ENCODE measurements at regions not wholly inside any gene's neighbourhood (a gene's known extent, or its start where the extent isn't known, plus 50 kb on each side); places are given as distances from the start of the nearest gene placed in this dataset.

- DNase-seq, result no peak
These were observed 78.0 kb upstream of the IPO9 start for GRCh38 chr1:201750934-201751333.

DNA sequence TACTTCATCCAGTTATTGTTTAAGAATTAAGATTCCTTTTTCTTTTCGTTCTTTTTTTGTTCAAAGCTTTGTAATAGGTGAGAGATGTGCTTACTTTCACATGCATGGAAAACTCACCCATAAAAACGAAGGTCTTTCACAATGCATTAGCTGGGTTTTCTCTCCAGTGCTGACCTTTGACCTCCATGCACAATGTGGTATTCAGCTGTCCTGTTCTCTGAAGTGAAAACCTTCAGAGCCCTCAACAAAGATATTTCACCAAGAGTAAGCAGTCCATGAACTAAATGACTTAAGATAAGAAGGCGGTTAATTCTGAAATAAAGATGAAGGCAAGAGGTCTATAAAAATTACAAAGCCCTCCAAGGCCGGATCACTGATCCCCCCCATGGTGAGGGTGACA is 77.1 kb upstream of the IPO9 start:
- DNase-seq, result no peak

GRCh38 chr1:201752333-201752732 is 76.6 kb upstream of the IPO9 start:
- DNase-seq, result no peak

GRCh38 chr1:201753492-201753891 is 75.5 kb upstream of the IPO9 start:
- DNase-seq, result no peak

GRCh38 chr1:201754353-201754752 is 74.6 kb upstream of the IPO9 start:
- no peak for DNase-seq

DNA sequence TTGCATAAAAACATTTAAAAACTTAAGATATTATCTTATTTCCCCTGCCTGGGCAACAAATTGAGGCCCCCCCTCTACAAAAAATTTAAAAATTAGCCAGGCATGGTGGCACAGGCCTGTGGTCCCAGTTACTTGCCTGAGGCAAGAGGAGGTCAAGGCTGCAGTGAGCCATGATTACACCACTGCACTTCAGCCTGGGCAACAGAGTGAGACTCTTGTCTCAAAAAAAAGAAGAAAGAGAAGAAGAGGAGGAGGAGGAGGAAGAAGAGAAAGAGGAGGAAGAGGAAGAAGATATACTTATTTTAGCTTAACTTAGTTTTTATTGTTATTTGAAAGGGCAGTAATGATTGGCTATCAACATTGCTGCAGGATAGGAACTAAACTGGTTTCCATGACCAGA is 73.8 kb upstream of the IPO9 start:
- no peak for DNase-seq

DNA sequence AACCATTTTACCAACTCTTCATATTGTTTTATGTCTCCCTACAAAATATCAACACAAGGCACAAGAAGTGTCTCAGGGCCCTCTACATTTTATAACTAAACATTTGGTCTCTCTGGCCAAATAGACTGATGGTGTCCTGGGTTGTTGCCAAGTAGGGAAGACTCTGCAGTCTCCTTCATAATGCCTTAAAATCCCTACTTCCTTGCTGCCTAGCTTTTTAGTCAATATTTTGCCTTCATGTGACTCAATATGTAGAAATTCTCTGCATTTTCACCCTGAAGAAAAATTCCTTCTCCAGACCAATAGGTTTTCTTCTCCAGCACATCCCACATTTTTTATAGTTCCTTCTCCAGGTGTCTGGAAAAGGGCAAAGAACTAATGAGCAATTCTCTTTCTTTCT is 72.6 kb upstream of the IPO9 start:
- no peak for DNase-seq

GRCh38 chr1:201758499-201759050 is 70.4 kb upstream of the IPO9 start:
- DNase-seq, result no peak

DNA sequence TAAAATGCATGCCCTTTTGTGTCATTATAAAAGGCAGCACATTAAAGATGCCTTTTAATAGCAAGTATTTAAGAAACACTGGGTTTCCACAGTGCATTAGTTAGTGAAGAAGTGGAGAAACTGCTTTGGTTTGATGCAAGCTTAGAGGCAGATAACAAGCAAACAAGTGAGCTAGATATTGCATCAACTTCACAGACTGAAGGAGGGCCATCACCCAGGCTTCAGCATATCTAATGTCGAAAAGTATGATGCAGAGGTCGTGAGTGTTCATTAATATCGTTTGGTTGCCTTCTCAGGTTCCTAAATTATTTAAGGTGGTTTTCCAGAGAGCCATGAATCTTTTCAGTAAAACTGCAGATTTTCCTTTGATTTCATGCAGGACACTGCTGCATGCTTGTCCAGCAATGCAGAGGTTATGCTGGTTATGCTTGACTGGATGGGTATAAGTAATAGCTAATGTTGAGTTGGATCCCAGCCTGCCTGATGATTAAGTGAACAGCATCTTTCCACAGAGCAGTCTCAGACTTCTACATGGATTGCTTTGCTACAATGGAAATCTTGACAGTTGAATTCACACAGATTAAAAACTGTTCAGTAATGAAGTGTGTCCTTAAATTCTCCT is 69.7 kb upstream of the IPO9 start:
- DNase-seq, result no peak

- DNase-seq, result no peak
These were observed 68.4 kb upstream of the IPO9 start for GRCh38 chr1:201760516-201760915.

- DNase-seq, result no peak
These were observed 67.8 kb upstream of the IPO9 start for GRCh38 chr1:201761178-201761577.

DNA sequence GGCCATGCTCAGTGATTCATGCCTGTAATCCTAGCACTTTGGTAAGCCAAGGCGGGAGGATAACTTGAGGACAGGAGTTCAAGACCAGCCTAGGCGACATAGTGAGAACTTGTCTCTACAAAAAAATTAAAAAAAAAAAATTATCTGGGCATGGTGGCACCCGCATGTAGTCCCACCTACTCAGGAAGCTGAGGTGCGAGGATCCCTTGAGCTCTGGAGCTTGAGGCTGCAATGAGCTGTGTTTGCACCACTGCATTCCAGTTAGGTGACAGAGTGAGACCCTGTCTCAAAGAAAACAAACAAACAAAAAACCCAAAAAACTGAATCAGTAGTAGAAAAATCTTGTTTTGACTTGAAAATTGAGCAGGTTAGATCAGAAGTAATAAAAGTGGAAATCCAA is 67.1 kb upstream of the IPO9 start:
- DNase-seq, result no peak

GRCh38 chr1:201762381-201762780 is 66.6 kb upstream of the IPO9 start:
- DNase-seq, result no peak

DNA sequence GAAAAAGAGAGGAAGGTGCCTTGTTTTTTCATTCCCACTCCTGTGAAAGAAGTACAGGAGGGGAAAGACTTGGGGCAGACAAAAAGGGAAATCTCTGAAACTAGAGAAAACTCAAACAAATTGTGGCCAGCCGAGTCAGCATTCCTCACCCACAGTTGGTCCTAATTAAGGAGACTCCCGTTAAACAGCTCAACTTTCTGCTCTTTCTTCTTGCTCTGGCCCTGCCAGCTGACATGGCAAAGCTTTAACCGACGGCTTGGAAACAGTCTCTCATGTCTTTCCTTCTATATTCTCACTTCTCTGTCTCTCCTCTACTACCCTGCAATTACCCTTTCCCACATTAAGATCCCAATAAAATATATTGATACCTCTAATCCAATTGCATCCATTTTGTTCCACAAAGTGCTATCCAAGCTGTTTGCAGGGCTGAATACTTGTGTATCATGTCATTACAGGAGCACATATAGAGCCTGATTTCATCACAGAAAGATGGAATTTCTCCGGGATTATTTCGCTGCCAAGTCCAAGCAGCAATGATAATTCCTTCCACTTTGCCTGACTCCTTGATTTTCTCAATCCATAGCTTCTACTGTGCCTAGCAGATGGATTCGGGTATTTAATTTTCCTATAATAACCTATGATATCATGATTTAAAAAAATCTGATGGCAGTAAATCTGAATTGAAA is 65.4 kb upstream of the IPO9 start:
- no peak for DNase-seq

- no peak for DNase-seq
These were observed 64.8 kb upstream of the IPO9 start for GRCh38 chr1:201764166-201764565.

- no peak for DNase-seq
These were observed 64.4 kb upstream of the IPO9 start for GRCh38 chr1:201764579-201764978.

DNA sequence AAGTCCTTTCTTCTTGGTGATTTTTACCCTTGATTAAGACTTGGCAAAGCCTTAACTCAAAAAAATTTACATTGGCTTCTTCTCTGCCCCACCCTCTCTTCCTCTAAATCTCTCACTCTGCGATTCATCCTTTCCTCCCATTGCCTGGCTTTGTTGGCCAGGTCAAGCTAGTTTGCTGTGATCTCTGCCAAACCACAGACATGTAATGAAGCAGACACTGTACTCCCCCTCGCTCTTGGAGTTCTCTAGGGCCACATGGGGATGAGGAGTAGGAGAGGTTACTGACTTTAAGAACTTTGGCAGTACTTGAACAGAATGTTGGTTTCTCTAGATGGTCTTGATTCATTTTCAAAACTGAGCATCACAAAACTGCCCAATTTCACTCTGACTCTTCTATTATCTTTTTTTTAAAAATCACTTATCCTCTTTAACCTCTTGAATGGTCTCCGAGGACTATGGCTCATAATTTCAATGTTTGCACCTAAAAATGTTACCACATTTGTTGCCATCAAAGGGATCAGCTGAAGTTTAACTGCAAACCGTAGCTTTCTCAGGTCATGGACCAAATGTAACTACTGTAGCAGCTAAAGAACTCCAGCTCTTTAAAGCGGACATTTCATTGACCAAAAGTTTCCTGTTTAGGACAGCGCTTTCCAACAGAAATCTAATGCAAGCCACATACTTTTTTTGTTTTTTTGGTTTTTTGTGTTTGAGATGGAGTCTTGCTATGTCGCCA is 62.7 kb upstream of the IPO9 start:
- DNase-seq, result no peak

DNA sequence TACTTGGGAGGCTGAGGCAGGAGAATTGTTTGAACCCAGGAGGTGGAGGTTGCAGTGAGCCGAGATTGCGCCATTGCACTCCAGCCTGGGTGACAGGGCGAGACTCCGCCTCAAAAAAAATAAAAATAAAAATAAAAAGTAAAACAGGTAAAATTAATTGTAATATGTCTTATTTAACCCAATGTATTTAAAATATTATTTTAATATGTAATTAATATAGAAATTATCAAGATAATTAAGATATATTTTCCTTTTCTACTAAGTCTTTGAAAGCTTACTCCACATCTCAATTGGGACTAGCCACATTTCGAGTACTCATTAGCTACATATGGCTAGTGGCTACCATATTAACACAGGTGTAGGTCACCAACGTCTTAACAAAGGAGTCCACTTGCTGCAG is 61.6 kb upstream of the IPO9 start:
- DNase-seq, result no peak

- no peak for DNase-seq
These were observed 59.9 kb upstream of the IPO9 start for GRCh38 chr1:201769072-201769471.

GRCh38 chr1:201769966-201770365 is 59.0 kb upstream of the IPO9 start:
- no peak for DNase-seq

DNA sequence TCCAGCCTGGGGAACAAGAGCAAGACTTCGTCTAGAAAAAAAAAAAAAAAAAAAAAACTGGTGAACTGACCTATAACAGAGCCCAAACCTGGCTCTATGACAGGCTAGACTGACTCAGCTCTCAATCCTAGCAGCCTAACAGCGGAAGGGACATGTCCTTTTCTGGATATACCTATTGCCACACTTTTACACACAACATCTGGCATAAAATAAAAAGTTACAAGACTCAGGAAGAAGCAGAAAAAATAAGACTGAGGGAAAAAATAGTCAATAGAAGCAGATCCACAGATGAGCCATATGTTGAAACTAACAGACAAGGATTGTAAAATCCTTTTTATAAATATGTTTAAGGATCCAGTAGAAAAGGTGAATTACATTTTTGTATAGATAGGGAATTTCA is 57.5 kb upstream of the IPO9 start:
- DNase-seq, result no peak

GRCh38 chr1:201772178-201772577 is 56.8 kb upstream of the IPO9 start:
- no peak for DNase-seq

DNA sequence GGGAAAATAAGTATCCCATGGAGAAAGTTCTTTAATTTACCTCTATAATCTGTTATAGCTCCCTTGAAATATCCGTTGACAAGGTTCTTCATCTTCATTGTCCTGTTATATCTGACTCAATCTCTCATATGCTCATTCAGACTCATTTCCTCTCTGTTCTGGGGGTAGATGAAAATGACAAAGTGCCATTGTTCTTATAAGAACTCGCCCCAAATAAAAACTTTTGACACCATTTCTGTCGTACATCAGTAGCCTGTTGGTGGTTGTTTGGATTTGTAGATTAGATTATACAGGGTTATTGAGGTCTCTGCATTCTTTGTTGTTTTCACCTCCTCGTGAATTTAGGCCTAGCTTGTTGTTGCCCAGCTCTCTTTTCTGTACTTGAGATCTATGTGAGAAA is 55.2 kb upstream of the IPO9 start:
- DNase-seq, result no peak

All from activated CD4-positive, alpha-beta T cell treated with anti-CD3 and anti-CD28 coated beads, Interleukin-2, amount 50 U/mL, for 48 hours (primary cell).